Epithelial cell of prostate (primary cell): ENCODE measurements at regions not wholly inside any gene's neighbourhood (a gene's known extent, or its start where the extent isn't known, plus 50 kb on each side); places are given as distances from the start of the nearest gene placed in this dataset.
"Not testable (repeated sequence)": the region's sequence is repeated elsewhere in the genome, so short reads cannot be mapped to it uniquely, and the experiment has no call there.

Experiments used
- DNase-seq: peaks from one replicate; pipeline ENCODE4 v3.0.0-alpha.2; 2011; ENCODE audit warnings: low read depth, low spot score
- H3K27ac ChIP-seq: fragments of 450-650 bp; 2 replicates; pipeline ENCODE4 v1.5.1; 2017; ENCODE audit warnings: mild to moderate bottlenecking

DNA sequence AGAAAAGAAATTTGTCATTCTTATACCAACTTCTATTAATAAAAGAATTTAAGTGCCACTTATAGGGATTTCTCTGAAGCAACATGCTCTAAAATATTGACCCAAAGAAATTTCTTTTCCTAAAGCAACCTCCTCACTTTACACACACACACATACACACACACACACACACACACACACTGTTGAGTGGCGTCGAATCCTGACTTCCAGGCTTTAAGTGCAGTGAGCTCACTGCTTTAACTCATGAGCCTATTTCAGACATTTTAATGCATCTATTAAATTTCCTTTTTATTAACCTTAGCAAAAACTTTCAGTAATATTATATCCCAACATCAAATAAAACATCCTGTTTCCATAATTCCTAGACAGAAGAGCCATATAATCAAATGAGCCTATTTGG lies 229.1 kb upstream of the ACVR2A start:
- no peak overlapping the region for H3K27ac ChIP-seq

DNA sequence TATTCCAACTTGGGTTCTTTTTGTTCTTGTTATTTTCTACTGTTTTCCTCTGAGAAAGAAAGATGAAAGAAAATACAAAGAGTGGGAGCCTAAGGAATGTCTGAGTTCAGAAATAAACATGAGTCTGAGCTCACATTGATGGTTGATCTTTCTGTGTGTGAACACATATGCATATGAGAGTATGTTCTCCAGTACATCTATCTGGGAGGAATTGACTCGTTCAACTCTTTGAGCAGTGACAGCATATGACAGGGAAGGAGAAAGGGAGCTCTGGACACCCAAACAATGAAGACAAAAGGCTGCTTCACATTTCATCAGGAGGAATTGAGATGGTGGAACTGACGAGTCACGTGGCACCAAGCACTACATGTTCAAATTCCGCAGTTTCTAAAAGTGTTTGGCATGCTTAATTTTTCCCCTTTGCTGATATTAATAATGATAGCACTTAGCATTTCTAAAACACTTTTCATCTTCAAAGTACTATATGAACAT lies 229.8 kb upstream of the ACVR2A start:
- H3K27ac ChIP-seq = no peak overlapping the region
- DNase-seq = no peak

More for the DNA sequence above, 229.1 kb upstream of the ACVR2A start:
- DNase-seq = no peak

DNA sequence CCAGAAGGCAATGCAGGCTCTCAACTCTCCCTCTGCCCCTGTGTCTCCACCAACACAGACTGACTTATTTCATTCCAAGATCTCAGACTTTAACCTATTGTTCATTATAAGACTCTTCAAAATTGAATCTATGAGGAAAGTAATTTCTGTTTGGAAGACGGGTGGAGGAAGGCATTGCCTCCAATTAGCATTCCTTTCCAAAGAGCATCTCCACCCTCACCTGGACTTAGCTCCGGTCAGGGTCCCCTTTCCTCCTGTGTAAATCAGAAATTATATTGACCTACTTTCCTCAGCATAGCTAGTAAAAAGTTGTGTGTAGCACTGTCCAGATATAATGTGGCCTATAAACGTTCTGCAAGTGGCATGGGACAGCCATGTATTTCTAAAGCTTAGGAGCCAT lies 230.4 kb upstream of the ACVR2A start:
- no peak overlapping the region for H3K27ac ChIP-seq
- DNase-seq = no peak

GRCh38 chr2:147610496-147611040 lies 234.3 kb upstream of the ACVR2A start:
- H3K27ac ChIP-seq = no peak overlapping the region
- DNase-seq = no peak

DNA sequence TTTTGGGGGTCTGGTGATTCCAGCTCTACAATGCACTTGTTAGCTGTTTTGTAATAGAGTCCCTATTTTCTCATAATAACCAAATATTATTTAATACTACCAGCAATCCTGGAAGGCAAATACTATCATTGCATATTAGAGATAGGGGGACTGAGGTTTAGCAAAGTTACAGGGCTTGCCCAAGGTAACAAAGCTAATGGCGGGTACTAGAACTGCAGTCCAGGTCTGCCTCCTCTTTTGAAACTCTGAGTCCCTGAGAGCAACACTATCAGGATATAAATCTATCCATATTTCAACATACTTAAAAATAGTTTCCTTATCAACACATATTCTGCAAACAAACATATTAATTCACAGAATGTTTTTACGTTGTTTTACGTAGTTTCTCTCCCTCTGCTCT lies 235.5 kb upstream of the ACVR2A start:
- no peak overlapping the region for H3K27ac ChIP-seq
- DNase-seq = no peak

GRCh38 chr2:147607379-147607778 lies 237.4 kb upstream of the ACVR2A start:
- no peak overlapping the region for H3K27ac ChIP-seq
- DNase-seq = no peak

DNA sequence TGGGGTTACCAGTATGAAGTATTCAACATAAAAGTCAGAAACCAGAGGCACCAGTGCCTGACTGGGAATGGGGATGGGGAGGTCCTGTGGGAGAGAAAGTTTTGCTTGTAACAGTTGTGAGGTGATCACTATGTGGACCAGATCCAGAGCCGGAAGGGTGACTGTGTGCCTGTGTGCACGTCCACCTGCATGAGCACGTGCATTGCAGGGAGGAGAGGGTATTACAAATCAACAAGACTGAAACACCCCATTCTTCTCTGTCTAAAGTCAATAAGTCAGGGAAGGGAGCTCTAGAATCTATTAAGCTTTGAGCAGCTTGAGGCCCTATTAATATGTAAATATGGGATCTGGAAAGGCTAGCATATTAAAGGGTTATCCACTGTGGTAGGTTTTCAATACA lies 241.0 kb upstream of the ACVR2A start:
- H3K27ac ChIP-seq = no peak overlapping the region
- no peak for DNase-seq

DNA sequence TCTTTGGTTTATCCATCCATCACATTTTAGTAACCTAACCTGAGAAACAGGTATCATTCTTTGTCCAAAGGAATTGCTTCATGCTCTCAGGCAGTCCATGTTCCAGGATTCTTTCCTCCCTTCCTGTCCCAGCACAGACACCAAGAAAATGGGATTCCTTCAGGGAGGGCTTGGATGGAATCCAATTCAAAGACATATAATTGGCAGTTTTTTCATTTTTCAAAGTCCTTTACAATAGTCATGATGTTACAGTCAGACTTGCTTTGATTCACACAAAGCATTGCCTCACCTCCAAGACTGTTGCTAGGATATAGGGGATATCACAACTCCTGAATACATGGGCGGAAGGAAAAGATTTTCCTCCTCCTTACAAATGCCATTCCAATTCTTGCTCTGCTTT lies 241.4 kb upstream of the ACVR2A start:
- DNase-seq = no peak
- H3K27ac ChIP-seq = no peak overlapping the region

DNA sequence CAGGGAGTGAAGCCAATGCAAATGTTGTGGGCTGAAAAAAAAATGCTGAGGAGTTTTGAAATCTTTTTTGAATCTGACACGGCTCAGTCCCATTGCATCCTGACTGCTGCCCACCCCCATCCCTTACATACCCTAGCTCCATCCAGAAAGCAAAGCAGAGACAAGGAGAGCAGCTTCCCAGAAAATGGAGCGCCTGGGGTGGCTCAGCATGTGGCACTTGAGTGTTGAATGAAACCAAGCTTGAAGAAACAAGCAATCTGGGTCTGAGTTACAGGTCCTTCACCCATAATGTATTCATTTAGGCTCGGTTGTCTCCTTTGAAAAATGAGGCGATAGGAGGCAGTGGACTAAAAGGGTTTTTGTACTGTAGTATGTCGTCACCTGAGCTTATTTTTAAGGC lies 244.2 kb upstream of the ACVR2A start:
- DNase-seq = no peak
- no peak overlapping the region for H3K27ac ChIP-seq

DNA sequence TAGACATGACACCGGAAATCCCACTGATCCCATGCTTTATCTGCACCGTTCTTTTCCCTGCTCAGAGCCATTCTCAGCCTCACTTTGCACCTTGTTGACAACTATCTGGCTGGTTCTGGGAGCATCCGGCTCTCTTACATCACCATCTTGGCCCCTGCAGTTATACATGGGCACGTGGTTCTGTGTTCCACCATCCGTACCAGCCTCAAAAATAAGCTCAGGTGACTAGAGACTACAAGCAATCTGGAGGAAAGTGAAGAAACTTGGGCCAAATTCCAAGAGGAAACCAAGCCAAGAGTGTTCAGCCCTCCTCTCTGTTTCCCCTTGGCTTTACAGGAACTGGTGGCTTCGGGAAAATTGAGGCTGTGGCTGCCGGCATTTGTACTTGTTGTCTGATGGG lies 244.6 kb upstream of the ACVR2A start:
- DNase-seq = no peak
- H3K27ac ChIP-seq = no peak overlapping the region

DNA sequence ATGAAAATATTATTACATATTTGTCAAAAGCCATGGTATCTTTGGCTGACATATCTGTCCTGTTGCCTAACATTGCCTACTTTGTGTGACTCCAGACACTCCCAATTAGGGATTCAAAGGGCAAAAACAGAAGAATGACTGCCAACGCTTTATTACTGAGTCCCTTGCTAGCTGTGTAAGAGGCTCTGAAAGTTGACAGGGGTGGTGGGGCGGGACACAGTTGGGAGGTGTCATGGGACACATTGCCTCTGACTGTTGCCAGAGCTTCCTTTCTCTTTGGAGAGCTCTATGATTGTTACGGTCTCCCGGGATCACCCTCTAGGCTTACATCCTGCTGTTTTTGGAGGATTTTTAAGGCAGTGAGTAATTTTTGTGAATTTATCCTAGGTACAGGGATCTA lies 249.6 kb upstream of the ACVR2A start:
- no peak for DNase-seq
- no peak overlapping the region for H3K27ac ChIP-seq

DNA sequence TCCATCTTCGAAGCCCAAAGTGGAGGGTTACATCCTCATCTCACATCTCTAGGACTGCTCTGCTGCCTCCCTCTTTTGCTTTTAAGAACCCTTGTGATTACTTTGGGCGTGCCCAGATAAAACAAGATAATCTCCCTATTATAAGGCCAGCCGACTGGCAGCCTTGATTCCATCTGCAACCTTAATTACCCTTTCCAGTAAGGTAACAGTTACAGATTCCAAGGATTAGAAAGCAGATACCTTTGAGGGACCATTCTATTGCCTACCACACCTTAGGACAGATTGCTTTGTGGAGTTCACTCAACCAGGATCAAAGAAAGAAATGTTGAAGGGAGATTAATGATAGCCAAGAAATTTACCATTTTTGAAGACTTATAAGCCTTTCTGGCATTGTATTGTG lies 250.8 kb upstream of the ACVR2A start:
- no peak overlapping the region for H3K27ac ChIP-seq
- DNase-seq = no peak

GRCh38 chr2:147592784-147593183 lies 252.0 kb upstream of the ACVR2A start:
- not testable (repeated sequence) for DNase-seq, H3K27ac ChIP-seq

- H3K27ac ChIP-seq = no peak overlapping the region
- no peak for DNase-seq
These were observed 255.7 kb upstream of the ACVR2A start for GRCh38 chr2:147589127-147589526.

DNA sequence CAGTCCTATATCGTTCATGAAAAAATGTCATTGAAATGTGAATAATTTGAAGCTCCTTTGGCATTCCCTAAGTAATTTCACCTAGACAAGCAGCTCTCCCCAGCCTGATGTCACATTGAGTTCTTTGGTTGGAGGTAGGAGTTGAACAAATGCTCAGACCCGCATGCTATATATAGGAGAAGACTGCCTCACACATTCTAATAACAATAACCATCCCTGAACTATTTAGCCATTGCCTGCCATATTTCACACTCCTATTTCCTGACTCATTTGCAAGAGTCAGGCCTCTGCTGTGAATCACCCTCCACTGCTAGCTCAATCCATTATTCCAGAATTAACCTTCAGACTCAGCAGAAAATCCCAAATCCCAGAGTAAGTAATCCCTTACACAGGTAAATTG lies 256.6 kb upstream of the ACVR2A start:
- H3K27ac ChIP-seq = no peak overlapping the region
- no peak for DNase-seq

GRCh38 chr2:147578529-147578928 lies 266.3 kb upstream of the ACVR2A start:
- H3K27ac ChIP-seq = no peak overlapping the region
- no peak for DNase-seq

DNA sequence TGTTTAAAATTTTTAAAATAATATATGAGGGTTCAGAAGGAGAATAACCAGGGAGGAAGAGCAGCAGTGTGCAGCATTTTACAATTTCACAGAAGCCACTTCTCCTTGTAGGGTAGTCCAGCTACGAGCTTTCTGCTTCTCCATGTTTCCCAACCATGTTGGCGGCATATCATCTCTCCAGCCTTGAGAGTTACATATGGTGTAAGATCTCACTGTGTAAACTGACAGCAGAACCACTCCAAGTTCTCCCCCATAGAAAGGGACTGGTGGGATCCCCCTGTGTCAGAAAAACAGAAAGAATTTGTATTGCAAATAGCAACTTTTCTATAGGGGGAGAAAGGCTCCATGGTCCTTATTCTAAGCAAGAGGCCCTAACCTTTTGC lies 266.8 kb upstream of the ACVR2A start:
- H3K27ac ChIP-seq = no peak overlapping the region
- DNase-seq = no peak

DNA sequence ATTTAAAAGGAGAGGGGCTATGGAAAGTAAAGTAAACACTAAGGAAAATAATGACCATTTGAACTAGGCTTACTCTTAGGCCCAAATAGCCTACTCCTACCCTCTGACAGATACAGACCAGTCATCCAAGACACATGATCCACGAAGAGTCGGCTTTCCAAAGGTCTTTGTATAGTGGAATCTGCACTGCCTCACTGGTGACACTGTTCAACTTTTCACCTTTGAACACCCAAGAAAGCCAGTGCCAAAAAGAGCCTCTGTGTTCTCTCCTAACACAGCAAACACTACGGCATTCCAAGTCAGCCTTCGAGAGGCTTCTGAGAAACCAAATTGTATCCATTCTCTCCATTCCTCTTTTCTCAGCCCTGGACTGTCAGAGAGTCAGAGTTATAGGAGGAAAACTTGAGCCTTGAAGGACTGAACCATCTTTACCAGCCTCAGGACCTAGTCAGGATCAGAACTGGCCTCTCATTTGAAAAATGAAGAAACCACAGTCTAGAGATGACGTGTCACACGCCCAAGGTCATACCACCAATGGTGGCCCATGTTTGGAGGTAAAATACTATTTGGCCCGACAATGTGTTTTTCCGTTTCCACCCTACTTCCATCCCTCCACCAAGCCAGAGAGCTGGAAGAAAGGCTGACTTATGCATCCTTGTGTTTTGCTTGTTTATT lies 267.4 kb upstream of the ACVR2A start:
- H3K27ac ChIP-seq = no peak overlapping the region
- no peak for DNase-seq

- no peak overlapping the region for H3K27ac ChIP-seq
These were observed 269.7 kb upstream of the ACVR2A start for GRCh38 chr2:147575106-147575505.

DNA sequence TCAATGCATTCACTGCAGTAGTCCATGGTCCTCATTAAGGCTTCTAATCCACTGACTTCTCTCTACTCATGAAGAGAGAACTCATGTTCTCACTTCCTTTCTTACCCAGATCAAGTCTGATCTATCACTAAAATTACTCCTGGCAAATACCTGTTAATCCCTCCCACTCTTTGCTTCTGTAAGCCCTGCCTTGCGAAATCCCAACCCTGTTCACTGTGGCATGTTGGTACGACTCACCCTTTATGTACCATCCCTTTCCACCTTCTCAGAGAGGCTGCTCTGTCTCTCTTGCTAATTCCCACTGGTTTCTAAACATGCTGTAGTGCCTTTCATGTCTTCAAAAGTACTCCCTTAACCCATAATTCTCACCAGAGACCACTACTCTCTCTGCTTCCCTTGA lies 272.2 kb upstream of the ACVR2A start:
- H3K27ac ChIP-seq = no peak overlapping the region

More at GRCh38 chr2:147575106-147575505, 269.7 kb upstream of the ACVR2A start:
- DNase-seq = no peak

DNA sequence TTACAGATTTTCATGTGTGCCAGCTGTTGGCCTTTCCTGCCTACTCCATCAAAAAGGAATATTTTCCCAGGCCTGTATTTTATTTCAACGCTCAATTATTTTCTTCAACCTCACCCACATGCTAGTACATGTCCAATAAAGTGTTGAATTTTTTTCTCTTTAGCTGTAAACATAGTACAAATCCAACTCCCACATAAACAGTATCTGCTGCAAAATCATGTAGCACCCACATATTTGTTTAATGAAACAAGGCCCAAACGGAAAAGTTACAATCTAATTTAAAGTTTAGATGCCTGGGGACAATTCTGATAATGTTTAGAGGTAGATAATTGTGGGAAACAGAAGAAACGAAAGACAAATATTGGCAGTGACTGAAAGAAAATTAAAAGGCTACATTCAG lies 275.4 kb upstream of the ACVR2A start:
- no peak for DNase-seq
- H3K27ac ChIP-seq = peak overlapping the region; percentile 68

More for the DNA sequence above, 272.2 kb upstream of the ACVR2A start:
- peak; percentile 54 for DNase-seq

GRCh38 chr2:147568109-147568508 lies 276.7 kb upstream of the ACVR2A start:
- H3K27ac ChIP-seq = no peak overlapping the region
- DNase-seq = no peak
